ENCODE measurements at regions not wholly inside any gene's neighbourhood (a gene's known extent, or its start where the extent isn't known, plus 50 kb on each side); places are given as distances from the start of the nearest gene placed in this dataset.

DNA sequence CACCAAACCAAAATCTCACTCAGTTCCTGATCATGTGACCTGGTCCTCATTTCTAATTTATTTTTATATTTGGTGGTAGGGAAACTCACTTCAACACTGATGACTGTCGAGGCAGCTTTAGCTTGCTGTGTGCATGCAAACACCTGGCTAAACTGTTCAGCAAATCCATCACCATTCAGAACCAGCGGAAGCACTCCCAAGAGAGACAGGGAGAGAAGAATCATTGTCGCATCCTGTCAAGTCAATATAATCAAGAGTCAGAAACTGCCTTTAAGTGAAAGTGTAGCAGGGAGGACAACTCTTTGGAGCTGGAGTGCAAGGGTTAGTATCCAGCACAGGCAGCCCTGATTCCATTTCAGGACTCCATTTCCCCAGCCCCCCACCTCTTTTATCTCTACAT, 300.7 kb downstream of the XPNPEP1 start:
- Histone ChIP-seq H3K4me2 (ENCODE audit: low read length) (no peak overlapping the region), H4K20me1 (ENCODE audit: insufficient read depth, low read length) (no peaks in the 10 kb centered on the region), H3K9me2 (ENCODE audit: low read depth, low read length) (no peaks in the 10 kb centered on the region), H3K9ac (ENCODE audit: low read length) (no peak overlapping the region), H3K79me2 (ENCODE audit: insufficient read depth, low read length) (no peaks in the 10 kb centered on the region), H3K27me3 (ENCODE audit: insufficient read depth, low read length) (no peaks in the 10 kb centered on the region), H3F3A (ENCODE audit: insufficient read depth, low read length) (no peaks in the 10 kb centered on the region), H3K36me3 (ENCODE audit: insufficient read depth, low read length) (no peaks in the 10 kb centered on the region), H3K9me3 (ENCODE audit: low read length) (no peaks in the 10 kb centered on the region), H3K4me1 (ENCODE audit: insufficient read depth, low read length, severe bottlenecking) (no peaks in the 10 kb centered on the region), H2AFZ (ENCODE audit: low read length) (no peak overlapping the region), H3K27ac (ENCODE audit: low read depth, low read length, poor library complexity, severe bottlenecking) (no peak overlapping the region), H3K4me3 (ENCODE audit: low read depth, low read length, poor library complexity, severe bottlenecking) (no peak overlapping the region)
- no peak for TF ChIP-seq EZH2 (IDR thresholded peaks at IDR 0.05; ENCODE audit: borderline replicate concordance, low read length)
- TF ChIP-seq, protein P1, sequence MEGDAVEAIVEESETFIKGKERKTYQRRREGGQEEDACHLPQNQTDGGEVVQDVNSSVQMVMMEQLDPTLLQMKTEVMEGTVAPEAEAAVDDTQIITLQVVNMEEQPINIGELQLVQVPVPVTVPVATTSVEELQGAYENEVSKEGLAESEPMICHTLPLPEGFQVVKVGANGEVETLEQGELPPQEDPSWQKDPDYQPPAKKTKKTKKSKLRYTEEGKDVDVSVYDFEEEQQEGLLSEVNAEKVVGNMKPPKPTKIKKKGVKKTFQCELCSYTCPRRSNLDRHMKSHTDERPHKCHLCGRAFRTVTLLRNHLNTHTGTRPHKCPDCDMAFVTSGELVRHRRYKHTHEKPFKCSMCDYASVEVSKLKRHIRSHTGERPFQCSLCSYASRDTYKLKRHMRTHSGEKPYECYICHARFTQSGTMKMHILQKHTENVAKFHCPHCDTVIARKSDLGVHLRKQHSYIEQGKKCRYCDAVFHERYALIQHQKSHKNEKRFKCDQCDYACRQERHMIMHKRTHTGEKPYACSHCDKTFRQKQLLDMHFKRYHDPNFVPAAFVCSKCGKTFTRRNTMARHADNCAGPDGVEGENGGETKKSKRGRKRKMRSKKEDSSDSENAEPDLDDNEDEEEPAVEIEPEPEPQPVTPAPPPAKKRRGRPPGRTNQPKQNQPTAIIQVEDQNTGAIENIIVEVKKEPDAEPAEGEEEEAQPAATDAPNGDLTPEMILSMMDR (IDR thresholded peaks at IDR 0.05; ENCODE audit: low read length): no peak

DNA sequence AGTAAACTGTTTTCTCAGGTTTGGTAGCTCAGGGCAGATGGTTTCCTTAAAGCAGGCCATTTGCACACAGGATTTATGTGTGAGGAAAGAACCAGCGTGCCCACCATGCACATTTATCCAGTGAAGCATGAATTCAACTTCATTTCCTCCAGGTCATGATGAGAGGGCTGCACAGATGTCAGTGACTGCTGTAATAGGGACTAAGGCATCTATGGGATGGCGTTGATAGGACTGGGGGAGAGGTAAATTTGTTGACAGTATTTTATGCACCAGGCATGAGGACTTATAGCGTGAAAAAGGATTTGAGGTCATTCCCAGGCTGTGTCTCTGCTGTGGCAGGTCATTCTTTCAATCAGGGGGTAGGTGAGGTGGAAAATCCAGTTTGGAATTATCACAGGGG, 302.9 kb downstream of the XPNPEP1 start:
- Histone ChIP-seq H3K27ac (ENCODE audit: low read depth, low read length, poor library complexity, severe bottlenecking) (no peak overlapping the region), H3K4me3 (ENCODE audit: low read depth, low read length, poor library complexity, severe bottlenecking) (no peak overlapping the region), H3K27me3 (ENCODE audit: insufficient read depth, low read length) (no peaks in the 10 kb centered on the region), H3F3A (ENCODE audit: insufficient read depth, low read length) (no peaks in the 10 kb centered on the region), H3K4me2 (ENCODE audit: low read length) (no peak overlapping the region), H3K9me2 (ENCODE audit: low read depth, low read length) (no peaks in the 10 kb centered on the region), H3K9me3 (ENCODE audit: low read length) (no peaks in the 10 kb centered on the region), H3K9ac (ENCODE audit: low read length) (no peak overlapping the region), H3K36me3 (ENCODE audit: insufficient read depth, low read length) (no peaks in the 10 kb centered on the region), H4K20me1 (ENCODE audit: insufficient read depth, low read length) (no peaks in the 10 kb centered on the region), H2AFZ (ENCODE audit: low read length) (no peak overlapping the region), H3K4me1 (ENCODE audit: insufficient read depth, low read length, severe bottlenecking) (no peaks in the 10 kb centered on the region), H3K79me2 (ENCODE audit: insufficient read depth, low read length) (no peaks in the 10 kb centered on the region)
- no peak for TF ChIP-seq EZH2 (IDR thresholded peaks at IDR 0.05; ENCODE audit: borderline replicate concordance, low read length)
- TF ChIP-seq, protein P1 (IDR thresholded peaks at IDR 0.05; ENCODE audit: low read length): no peak

DNA sequence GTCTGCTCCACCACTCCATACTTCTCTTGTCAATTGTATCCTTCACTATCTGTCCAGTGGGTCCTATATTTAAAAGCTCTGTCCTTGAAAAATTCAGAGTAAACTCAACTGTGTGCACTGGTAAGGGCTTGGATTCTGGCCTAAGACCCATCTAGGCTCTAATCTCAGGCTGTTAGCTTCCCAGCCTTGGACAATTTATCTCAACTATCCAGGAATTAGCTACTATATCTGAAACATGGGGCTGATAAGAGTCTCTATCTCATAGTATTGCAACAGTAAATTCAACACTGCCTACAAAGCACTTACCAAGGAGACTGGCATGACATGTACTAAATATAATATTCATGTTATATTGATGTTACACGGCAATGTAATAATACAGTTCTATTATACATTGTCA, 303.4 kb downstream of the XPNPEP1 start:
- H2AFZ ChIP-seq (ENCODE audit: low read length): no peak overlapping the region
- H3K27me3 ChIP-seq (ENCODE audit: insufficient read depth, low read length): no peaks in the 10 kb centered on the region
- TF ChIP-seq, protein P1 (IDR thresholded peaks at IDR 0.05; ENCODE audit: low read length): no peak
- no peak for TF ChIP-seq EZH2 (IDR thresholded peaks at IDR 0.05; ENCODE audit: borderline replicate concordance, low read length)
- no peaks in the 10 kb centered on the region for H3K4me1 ChIP-seq (ENCODE audit: insufficient read depth, low read length, severe bottlenecking)
- no peak overlapping the region for H3K9ac ChIP-seq (ENCODE audit: low read length)
- H3K9me3 ChIP-seq (ENCODE audit: low read length): no peaks in the 10 kb centered on the region
- H3K36me3 ChIP-seq (ENCODE audit: insufficient read depth, low read length): no peaks in the 10 kb centered on the region
- H3K4me2 ChIP-seq (ENCODE audit: low read length): no peak overlapping the region
- no peak overlapping the region for H3K4me3 ChIP-seq (ENCODE audit: low read depth, low read length, poor library complexity, severe bottlenecking)
- no peaks in the 10 kb centered on the region for H3F3A ChIP-seq (ENCODE audit: insufficient read depth, low read length)
- no peaks in the 10 kb centered on the region for H3K9me2 ChIP-seq (ENCODE audit: low read depth, low read length)
- no peaks in the 10 kb centered on the region for H3K79me2 ChIP-seq (ENCODE audit: insufficient read depth, low read length)
- H4K20me1 ChIP-seq (ENCODE audit: insufficient read depth, low read length): no peaks in the 10 kb centered on the region
- no peak overlapping the region for H3K27ac ChIP-seq (ENCODE audit: low read depth, low read length, poor library complexity, severe bottlenecking)

Data from OCI-LY1 (cell line).